IMR-90 (cell line): ENCODE measurements at regions not wholly inside any gene's neighbourhood (a gene's known extent, or its start where the extent isn't known, plus 50 kb on each side); places are given as distances from the start of the nearest gene placed in this dataset.

Experiments used
- BHLHE40 ChIP-seq: fragments of 150-350 bp; IDR thresholded peaks from 2 replicates; pipeline ENCODE4 v1.6.1; 2016; ENCODE audit warnings: mild to moderate bottlenecking, low read depth, low read length
- CEBPB ChIP-seq: IDR thresholded peaks from 2 replicates; pipeline ENCODE4 v1.6.1; 2012; ENCODE audit warnings: low read depth, low read length, improper control_type of control experiment
- CTCF ChIP-seq: conservative IDR thresholded peaks from 2 replicates; pipeline ENCODE4 v1.5.1; 2012; ENCODE audit warnings: mild to moderate bottlenecking, low read depth, low read length, improper control_type of control experiment
- MXI1 ChIP-seq: IDR thresholded peaks from 2 replicates; pipeline ENCODE4 v1.6.1; 2012; ENCODE audit warnings: low read depth, mild to moderate bottlenecking, low read length, moderate library complexity, borderline replicate concordance
- POLR2A ChIP-seq: IDR thresholded peaks from 2 replicates; pipeline ENCODE4 v1.6.1; 2012; ENCODE audit warnings: mild to moderate bottlenecking, low read depth, low read length
- RCOR1 ChIP-seq: IDR thresholded peaks from 2 replicates; pipeline ENCODE4 v1.6.1; 2012; ENCODE audit warnings: mild to moderate bottlenecking, low read length, improper control_type of control experiment; ENCODE audit not compliant: insufficient replicate concordance
- SMC3 ChIP-seq: fragments of 150-350 bp; IDR thresholded peaks from 2 replicates; pipeline ENCODE4 v1.6.1; 2016; ENCODE audit warnings: low read depth, mild to moderate bottlenecking, antibody characterized with exemption, low read length, moderate library complexity
- USF2 ChIP-seq: fragments of 150-350 bp; IDR thresholded peaks from 2 replicates; pipeline ENCODE4 v1.6.1; 2017; ENCODE audit warnings: mild to moderate bottlenecking, antibody characterized with exemption, low read length, low read depth

GRCh38 chr4:37139987-37140386 lies 104.6 kb upstream of the NWD2 start:
- TF ChIP-seq CTCF = no peak
- no peak for TF ChIP-seq POLR2A
- no peak for TF ChIP-seq MXI1
- no peak for TF ChIP-seq CEBPB
- TF ChIP-seq BHLHE40 = no peak
- TF ChIP-seq RCOR1 = no peak
- no peak for TF ChIP-seq SMC3
- no peak for TF ChIP-seq USF2
